PC-3 (cell line): ENCODE measurements at regions not wholly inside any gene's neighbourhood (a gene's known extent, or its start where the extent isn't known, plus 50 kb on each side); places are given as distances from the start of the nearest gene placed in this dataset.
A peak's percentile ranks its signal among the peaks of the same experiment; 100 is the strongest.
"Not testable (repeated sequence)": the region's sequence is repeated elsewhere in the genome, so short reads cannot be mapped to it uniquely, and the experiment has no call there.

Source experiments
- ATAC-seq: fragments of 200-7000 bp; cut with Tn5 transposase; 2 replicates; pipeline ENCODE4 v1.9.1; 2020; ENCODE audit warnings: mild to moderate bottlenecking, moderate library complexity
- BruUV-seq: library from RNA; stranded (reverse); fragments of 400-500 nt; replicated peaks from 2 replicates; lab custom pipeline; 2021; lab: Mats Ljungman, UMichigan
- CTCF ChIA-PET: fragments of 300-600 bp; sonication (Branson Sonifier 250); formaldehyde crosslinking; loops from one replicate; lab custom pipeline; 2022; ENCODE audit warnings: antibody characterized with exemption; lab: Charles Lee
- POLR2A ChIA-PET: fragments of 300-600 bp; sonication (Branson Sonifier 250); formaldehyde crosslinking; loops from one replicate; lab custom pipeline; 2022; ENCODE audit warnings: antibody characterized with exemption; ENCODE audit not compliant: unreplicated experiment; lab: Charles Lee
- DNase-seq: peaks from one replicate; pipeline ENCODE4 v3.0.0-alpha.2; 2015
- H2AFZ ChIP-seq: fragments of 300-600 bp; sonication (generic); 2 replicates; pipeline ENCODE4 v1.6.0; 2016; ENCODE audit warnings: antibody characterized with exemption, low read length
- H3F3A ChIP-seq: fragments of 300-600 bp; sonication (generic); one replicate; pipeline ENCODE4 v1.6.0; 2017; ENCODE audit warnings: antibody characterized with exemption, low read length, control low read depth, mild to moderate bottlenecking; ENCODE audit not compliant: unreplicated experiment
- H3K27ac ChIP-seq: fragments of 300-600 bp; sonication (generic); 2 replicates; pipeline ENCODE4 v1.5.1; 2016; ENCODE audit warnings: mild to moderate bottlenecking, low read length
- H3K27me3 ChIP-seq: fragments of 300-600 bp; sonication (generic); 2 replicates; pipeline ENCODE4 v1.6.1; 2016; ENCODE audit warnings: low read length, mixed read lengths
- H3K36me3 ChIP-seq: fragments of 300-600 bp; sonication (generic); 2 replicates; pipeline ENCODE4 v1.6.1; 2016; ENCODE audit warnings: low read depth, mixed run types, low read length, mixed read lengths
- H3K4me1 ChIP-seq: fragments of 300-600 bp; sonication (generic); 2 replicates; pipeline ENCODE4 v1.5.1; 2016; ENCODE audit warnings: low read length; ENCODE audit not compliant: insufficient read depth
- H3K4me2 ChIP-seq: fragments of 300-600 bp; sonication (generic); 2 replicates; pipeline ENCODE4 v1.6.0; 2016; ENCODE audit warnings: low read length
- H3K4me3 ChIP-seq: fragments of 300-600 bp; sonication (generic); 2 replicates; pipeline ENCODE4 v1.5.1; 2016; ENCODE audit warnings: mild to moderate bottlenecking, low read length, mixed read lengths
- H3K79me2 ChIP-seq: fragments of 300-600 bp; sonication (generic); 2 replicates; pipeline ENCODE4 v1.6.1; 2017; ENCODE audit warnings: low read length, mixed read lengths
- H3K9ac ChIP-seq: fragments of 300-600 bp; sonication (generic); 2 replicates; pipeline ENCODE4 v1.6.0; 2016; ENCODE audit warnings: mild to moderate bottlenecking, low read length
- H3K9me2 ChIP-seq: fragments of 300-600 bp; sonication (generic); replicated peaks from 2 replicates; pipeline ENCODE4 v1.6.1; 2016; ENCODE audit warnings: mixed run types, low read length, mixed read lengths
- H3K9me3 ChIP-seq: fragments of 300-600 bp; sonication (generic); 2 replicates; pipeline ENCODE4 v1.6.1; 2016; ENCODE audit warnings: low read length, mixed read lengths
- H4K20me1 ChIP-seq: fragments of 300-600 bp; sonication (generic); 2 replicates; pipeline ENCODE4 v1.6.1; 2016; ENCODE audit warnings: low read length, mixed read lengths
- EZH2 ChIP-seq: fragments of 300-600 bp; sonication (generic); IDR thresholded peaks from one replicate; pipeline ENCODE4 v1.6.1; 2017; ENCODE audit warnings: antibody characterized with exemption, mild to moderate bottlenecking, low read length; ENCODE audit not compliant: unreplicated experiment
- EZH2phosphoT487 ChIP-seq: fragments of 300-600 bp; sonication (generic); IDR thresholded peaks from 2 replicates; pipeline ENCODE4 v1.6.1; 2018; ENCODE audit warnings: mild to moderate bottlenecking, antibody characterized with exemption, low read length, borderline replicate concordance
- intact Hi-C: fragments of 100-400 bp; cut with micrococcal nuclease; formaldehyde crosslinking; loops from 2 replicates; pipeline ENCODE4 v1.9.0; 2023

- peak overlapping the region; percentile 100 for H3K27ac ChIP-seq
Observed at GRCh38 chr16:88331989-88332920, 50.5 kb upstream of the ZNF469 start.

GRCh38 chr16:88332921-88333825 is 49.6 kb upstream of the ZNF469 start:
- H4K20me1 ChIP-seq, H3F3A ChIP-seq, POLR2A ChIA-PET, CTCF ChIA-PET, H3K36me3 ChIP-seq, H3K79me2 ChIP-seq, H3K9me2 ChIP-seq, H3K9me3 ChIP-seq, H3K27me3 ChIP-seq, H2AFZ ChIP-seq, BruUV-seq: not testable (repeated sequence)
- intact Hi-C loops: loop anchor here (5.0 to 10.0 kb wide), 2 partner anchors 52 to 91 kb away; partner anchors contain the start of gene ZNF469
- H3K27ac ChIP-seq: peak overlapping the region; percentile 100
- peak overlapping the region; percentile 99 for H3K9ac ChIP-seq
- H3K4me3 ChIP-seq: 0 out of 2 replicates have a peak overlapping the region, but pooled peaks have one; percentile 35
- DNase-seq: peak; percentile 52
- peak overlapping the region; percentile 71 for H3K4me2 ChIP-seq
- H3K4me1 ChIP-seq: peaks cover 27% of the 10 kb centered on the region
- peak; percentile 17 for ATAC-seq

More at GRCh38 chr16:88331989-88332920, 50.5 kb upstream of the ZNF469 start:
- Histone ChIP-seq H3K79me2 (no peaks in the 10 kb centered on the region), H3K4me2 (peak overlapping the region; percentile 71), H3K27me3 (no peaks in the 10 kb centered on the region), H4K20me1 (no peaks in the 10 kb centered on the region), H3F3A (no peaks in the 10 kb centered on the region), H3K9ac (peak overlapping the region; percentile 99), H3K36me3 (no peaks in the 10 kb centered on the region), H2AFZ (no peak overlapping the region), H3K4me1 (peaks cover 27% of the 10 kb centered on the region), H3K4me3 (no peak overlapping the region), H3K9me2 (0 out of 2 replicates have a peak, but pooled peaks cover 3% of the 10 kb centered on the region), H3K9me3 (no peaks in the 10 kb centered on the region)
- BruUV-seq: TSS peak; percentile 95
- peak; percentile 90 for ATAC-seq
- CTCF ChIA-PET: no interaction called here
- POLR2A ChIA-PET: no interaction called here
- TF ChIP-seq EZH2phosphoT487 (peak; percentile 86), EZH2 (no peak)
- intact Hi-C loops: loop anchor here (5.0 to 10.0 kb wide), 2 partner anchors 53 to 90 kb away; partner anchors contain the start of gene ZNF469
- DNase-seq: peak; percentile 98
